GM12878 (cell line): ENCODE measurements at regions not wholly inside any gene's neighbourhood (a gene's known extent, or its start where the extent isn't known, plus 50 kb on each side); places are given as distances from the start of the nearest gene placed in this dataset.

Source experiments
- ATAC-seq: fragments of 200-7000 bp; cut with Tn5 transposase; 3 replicates; pipeline ENCODE4 v1.9.1; 2020; ENCODE audit warnings: mild to moderate bottlenecking, moderate library complexity
- BruUV-seq: library from RNA; stranded (reverse); fragments of 400-500 nt; replicated peaks from 2 replicates; lab custom pipeline; 2021; lab: Mats Ljungman, UMichigan
- CTCF ChIA-PET: fragments of 300-600 bp; sonication (Branson Sonifier 250); formaldehyde crosslinking; extraction: SDS; loops from one replicate; lab custom pipeline; 2021; ENCODE audit warnings: inconsistent platforms; lab: Yijun Ruan, JAX
- POLR2A ChIA-PET: fragments of 350-600 bp; formaldehyde crosslinking; extraction: SDS; loops from one replicate; lab custom pipeline; 2021; ENCODE audit warnings: inconsistent platforms; lab: Charles Lee
- RAD21 ChIA-PET: fragments of 300-600 bp; sonication (Branson Sonifier 250); formaldehyde crosslinking; loops from one replicate; lab custom pipeline; 2023; ENCODE audit warnings: antibody characterized with exemption; ENCODE audit not compliant: unreplicated experiment; lab: Charles Lee
- SMC1A ChIA-PET: fragments of 300-600 bp; sonication (Branson Sonifier 250); formaldehyde crosslinking; loops from one replicate; lab custom pipeline; 2023; ENCODE audit not compliant: unreplicated experiment, uncharacterized antibody; lab: Charles Lee
- DNase-seq: peaks from one replicate; pipeline ENCODE4 v3.0.0-alpha.2; 2011; ENCODE audit warnings: low read depth, low spot score
- FAIRE-seq: peaks from 3 replicates; lab custom pipeline; 2011; peaks lifted over from hg19 to GRCh38; lab: Jason Lieb, UNC
- H2AFZ ChIP-seq: 2 replicates; pipeline ENCODE4 v1.6.0; 2011; ENCODE audit warnings: low read depth, low read length, control low read depth; ENCODE audit not compliant: control insufficient read depth
- H3K27ac ChIP-seq: 2 replicates; pipeline ENCODE4 v1.5.1; 2011; ENCODE audit warnings: control low read depth; ENCODE audit not compliant: control insufficient read depth, insufficient read depth
- H3K27me3 ChIP-seq, 2 experiments: replicated peaks in 1 of 2; 2 replicates each; pipeline versions ENCODE4 v1.6.0 to v1.6.1; 2011; ENCODE audit warnings: low read length in 1 of 2; ENCODE audit not compliant: control insufficient read depth in 2 of 2, insufficient read depth in 2 of 2
- H3K36me3 ChIP-seq, 2 experiments: 2 replicates each; pipeline ENCODE4 v1.5.1; 2011; ENCODE audit warnings: low read length in 1 of 2; ENCODE audit not compliant: control insufficient read depth in 2 of 2, insufficient read depth in 2 of 2
- H3K4me1 ChIP-seq: 2 replicates; pipeline ENCODE4 v1.6.1; 2011; ENCODE audit warnings: mild to moderate bottlenecking, low read length, moderate library complexity, mixed read lengths; ENCODE audit not compliant: control insufficient read depth, insufficient read depth
- H3K4me2 ChIP-seq: 2 replicates; pipeline ENCODE4 v1.6.0; 2011; ENCODE audit warnings: control low read depth; ENCODE audit not compliant: control insufficient read depth, insufficient read depth
- H3K4me3 ChIP-seq: fragments of 200-600 bp; sonication (generic); 2 replicates; pipeline ENCODE4 v1.5.1; 2016
- H3K79me2 ChIP-seq: 2 replicates; pipeline ENCODE4 v1.6.0; 2011; ENCODE audit warnings: low read length; ENCODE audit not compliant: control insufficient read depth, insufficient read depth
- H3K9ac ChIP-seq: 2 replicates; pipeline ENCODE4 v1.8.0; 2011; ENCODE audit warnings: low read length, control low read depth, mixed read lengths; ENCODE audit not compliant: control insufficient read depth, insufficient read depth
- H3K9me3 ChIP-seq: replicated peaks from 3 replicates; pipeline ENCODE4 v1.5.1; 2011; ENCODE audit warnings: mild to moderate bottlenecking, low read length; ENCODE audit not compliant: control insufficient read depth, insufficient read depth
- H4K20me1 ChIP-seq: 2 replicates; pipeline ENCODE4 v1.6.0; 2011; ENCODE audit not compliant: control insufficient read depth, insufficient read depth
- BACH1 ChIP-seq: fragments of 450-650 bp; IDR thresholded peaks from 2 replicates; pipeline ENCODE4 v1.6.1; 2017; ENCODE audit warnings: mild to moderate bottlenecking, borderline replicate concordance
- CBX3 ChIP-seq: fragments of 200-600 bp; sonication (generic); IDR thresholded peaks from 2 replicates; pipeline ENCODE4 v1.6.1; 2016; ENCODE audit warnings: low read depth, borderline replicate concordance
- CREM ChIP-seq: IDR thresholded peaks from 2 replicates; pipeline ENCODE4 v1.6.1; 2014; ENCODE audit warnings: antibody characterized with exemption, low read depth
- DPF2 ChIP-seq: fragments of 450-650 bp; IDR thresholded peaks from 2 replicates; pipeline ENCODE4 v1.6.1; 2017; ENCODE audit warnings: mild to moderate bottlenecking
- E2F4 ChIP-seq: IDR thresholded peaks from 2 replicates; pipeline ENCODE4 v1.6.1; 2012; ENCODE audit warnings: low read depth, low read length, improper control_type of control experiment
- EP300 ChIP-seq, 2 experiments: fragments of 150-350 bp in 1 of 2; IDR thresholded peaks; 2 replicates each; pipeline ENCODE4 v1.6.1; 2011 to 2012; ENCODE audit warnings: low read depth in 2 of 2, low read length in 2 of 2, borderline replicate concordance in 1 of 2, improper control_type of control experiment in 1 of 2, inconsistent platforms in 1 of 2; ENCODE audit not compliant: control insufficient read depth in 1 of 2
- EZH2 ChIP-seq: IDR thresholded peaks from 2 replicates; pipeline ENCODE4 v1.6.1; 2012; ENCODE audit warnings: low read depth, mild to moderate bottlenecking, control low read depth, inconsistent platforms, low read length, borderline replicate concordance; ENCODE audit not compliant: control insufficient read depth
- IRF3 ChIP-seq: fragments of 450-650 bp; IDR thresholded peaks from 2 replicates; pipeline ENCODE4 v1.6.1; 2014; ENCODE audit warnings: mild to moderate bottlenecking
- NKRF ChIP-seq: fragments of 450-650 bp; conservative IDR thresholded peaks from 2 replicates; pipeline ENCODE4 v1.6.1; 2017; ENCODE audit warnings: mild to moderate bottlenecking, moderate library complexity
- RUNX3 ChIP-seq: IDR thresholded peaks from 2 replicates; pipeline ENCODE4 v1.6.1; 2012; ENCODE audit warnings: low read length, inconsistent platforms
- TBL1XR1 ChIP-seq: IDR thresholded peaks from 2 replicates; pipeline ENCODE4 v1.6.1; 2012; ENCODE audit warnings: low read depth, low read length, improper control_type of control experiment
- USF1 ChIP-seq: IDR thresholded peaks from 2 replicates; pipeline ENCODE4 v1.6.1; 2011; ENCODE audit warnings: borderline replicate concordance, low read depth, mild to moderate bottlenecking, moderate library complexity, mixed read lengths, low read length; ENCODE audit not compliant: insufficient read depth; ENCODE audit errors: extremely low read length
- YBX1 ChIP-seq: fragments of 450-650 bp; IDR thresholded peaks from 2 replicates; pipeline ENCODE4 v1.6.1; 2016; ENCODE audit warnings: antibody characterized with exemption
- ZBED1 ChIP-seq: IDR thresholded peaks from 2 replicates; pipeline ENCODE4 v1.6.1; 2016; ENCODE audit warnings: borderline replicate concordance
- ZZZ3 ChIP-seq: IDR thresholded peaks from 2 replicates; pipeline ENCODE4 v1.6.1; 2011; ENCODE audit warnings: low read depth; ENCODE audit not compliant: control insufficient read depth, insufficient read length
- WGBS: methylation state at CpG from one replicate; pipeline ENCODE4 v1.1.6; 2016; ENCODE audit warnings: low lambda C conversion rate; ENCODE audit not compliant: insufficient replicate concordance, insufficient coverage; ENCODE audit errors: missing lambda C conversion rate; 5-methylcytosine and 5-hydroxymethylcytosine counted together
- in situ Hi-C: fragments of 300-500 bp; cut with MboI; formaldehyde crosslinking; loops from 9 replicates; pipeline ENCODE4 v1.14.3; 2018; ENCODE audit warnings: mixed read lengths
- intact Hi-C: fragments of 100-400 bp; cut with micrococcal nuclease; formaldehyde crosslinking; loops from one replicate; pipeline ENCODE4 v1.14.2; 2022; ENCODE audit not compliant: unreplicated experiment
- TF ChIP-seq, protein P1 (sequence below): IDR thresholded peaks from 2 replicates; pipeline ENCODE4 v1.6.1; 2012; ENCODE audit warnings: mild to moderate bottlenecking, low read depth, low read length

GRCh38 chr5:72558383-72558782 is 51.2 kb upstream of the ZNF366 start:
- SMC1A ChIA-PET: interaction anchor here (1.4 to 1.7 kb wide), 3 partner anchors 20 to 260 kb away, joined by 3 to 4 read pairs (median 4); partner anchors contain the start of gene ZNF366
- POLR2A ChIA-PET: no interaction called here

More at GRCh38 chr5:72558383-72558782, 51.2 kb upstream of the ZNF366 start:
- H4K20me1 ChIP-seq: no peaks in the 10 kb centered on the region
- 97% methylated on average over 2 of the region's 2 CpGs for WGBS
- BruUV-seq: no TSS peak
- H3K4me3 ChIP-seq: no peak overlapping the region
- TF ChIP-seq EP300 (IDR thresholded peaks at IDR 0.05; ENCODE audit: borderline replicate concordance in 1 of 2, control insufficient read depth in 1 of 2, low read depth in 2 of 2, low read length in 2 of 2): no peak
- TF ChIP-seq CREM: no peak
- TF ChIP-seq BACH1: no peak
- TF ChIP-seq DPF2: no peak
- no peak for TF ChIP-seq YBX1
- TF ChIP-seq ZZZ3: no peak
- TF ChIP-seq IRF3: no peak
- TF ChIP-seq, protein P1, sequence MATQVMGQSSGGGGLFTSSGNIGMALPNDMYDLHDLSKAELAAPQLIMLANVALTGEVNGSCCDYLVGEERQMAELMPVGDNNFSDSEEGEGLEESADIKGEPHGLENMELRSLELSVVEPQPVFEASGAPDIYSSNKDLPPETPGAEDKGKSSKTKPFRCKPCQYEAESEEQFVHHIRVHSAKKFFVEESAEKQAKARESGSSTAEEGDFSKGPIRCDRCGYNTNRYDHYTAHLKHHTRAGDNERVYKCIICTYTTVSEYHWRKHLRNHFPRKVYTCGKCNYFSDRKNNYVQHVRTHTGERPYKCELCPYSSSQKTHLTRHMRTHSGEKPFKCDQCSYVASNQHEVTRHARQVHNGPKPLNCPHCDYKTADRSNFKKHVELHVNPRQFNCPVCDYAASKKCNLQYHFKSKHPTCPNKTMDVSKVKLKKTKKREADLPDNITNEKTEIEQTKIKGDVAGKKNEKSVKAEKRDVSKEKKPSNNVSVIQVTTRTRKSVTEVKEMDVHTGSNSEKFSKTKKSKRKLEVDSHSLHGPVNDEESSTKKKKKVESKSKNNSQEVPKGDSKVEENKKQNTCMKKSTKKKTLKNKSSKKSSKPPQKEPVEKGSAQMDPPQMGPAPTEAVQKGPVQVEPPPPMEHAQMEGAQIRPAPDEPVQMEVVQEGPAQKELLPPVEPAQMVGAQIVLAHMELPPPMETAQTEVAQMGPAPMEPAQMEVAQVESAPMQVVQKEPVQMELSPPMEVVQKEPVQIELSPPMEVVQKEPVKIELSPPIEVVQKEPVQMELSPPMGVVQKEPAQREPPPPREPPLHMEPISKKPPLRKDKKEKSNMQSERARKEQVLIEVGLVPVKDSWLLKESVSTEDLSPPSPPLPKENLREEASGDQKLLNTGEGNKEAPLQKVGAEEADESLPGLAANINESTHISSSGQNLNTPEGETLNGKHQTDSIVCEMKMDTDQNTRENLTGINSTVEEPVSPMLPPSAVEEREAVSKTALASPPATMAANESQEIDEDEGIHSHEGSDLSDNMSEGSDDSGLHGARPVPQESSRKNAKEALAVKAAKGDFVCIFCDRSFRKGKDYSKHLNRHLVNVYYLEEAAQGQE: no peak
- no peak for TF ChIP-seq EZH2
- no peak for TF ChIP-seq ZBED1
- no peak for TF ChIP-seq RUNX3
- no peak for TF ChIP-seq USF1
- TF ChIP-seq TBL1XR1: no peak
- no peak for TF ChIP-seq CBX3
- TF ChIP-seq E2F4: no peak
- no peak for TF ChIP-seq NKRF
- CTCF ChIA-PET: no interaction called here
- H3K9me3 ChIP-seq: no peaks in the 10 kb centered on the region
- H3K4me2 ChIP-seq: no peak overlapping the region
- FAIRE-seq: no peak
- no peak overlapping the region for H2AFZ ChIP-seq
- RAD21 ChIA-PET: no interaction called here
- DNase-seq: no peak
- H3K36me3 ChIP-seq: no peaks in the 10 kb centered on the region
- H3K79me2 ChIP-seq: no peaks in the 10 kb centered on the region
- no peak for ATAC-seq
- intact Hi-C loops (no loop called here), in situ Hi-C loops (no loop called here)
- no peak overlapping the region for H3K27ac ChIP-seq
- H3K27me3 ChIP-seq: no peaks in the 10 kb centered on the region; a peak in 1 of 4 replicates
- no peak overlapping the region for H3K9ac ChIP-seq
- H3K4me1 ChIP-seq: peaks cover 3% of the 10 kb centered on the region
